ENCODE measurements at regions not wholly inside any gene's neighbourhood (a gene's known extent, or its start where the extent isn't known, plus 50 kb on each side); places are given as distances from the start of the nearest gene placed in this dataset.

DNA sequence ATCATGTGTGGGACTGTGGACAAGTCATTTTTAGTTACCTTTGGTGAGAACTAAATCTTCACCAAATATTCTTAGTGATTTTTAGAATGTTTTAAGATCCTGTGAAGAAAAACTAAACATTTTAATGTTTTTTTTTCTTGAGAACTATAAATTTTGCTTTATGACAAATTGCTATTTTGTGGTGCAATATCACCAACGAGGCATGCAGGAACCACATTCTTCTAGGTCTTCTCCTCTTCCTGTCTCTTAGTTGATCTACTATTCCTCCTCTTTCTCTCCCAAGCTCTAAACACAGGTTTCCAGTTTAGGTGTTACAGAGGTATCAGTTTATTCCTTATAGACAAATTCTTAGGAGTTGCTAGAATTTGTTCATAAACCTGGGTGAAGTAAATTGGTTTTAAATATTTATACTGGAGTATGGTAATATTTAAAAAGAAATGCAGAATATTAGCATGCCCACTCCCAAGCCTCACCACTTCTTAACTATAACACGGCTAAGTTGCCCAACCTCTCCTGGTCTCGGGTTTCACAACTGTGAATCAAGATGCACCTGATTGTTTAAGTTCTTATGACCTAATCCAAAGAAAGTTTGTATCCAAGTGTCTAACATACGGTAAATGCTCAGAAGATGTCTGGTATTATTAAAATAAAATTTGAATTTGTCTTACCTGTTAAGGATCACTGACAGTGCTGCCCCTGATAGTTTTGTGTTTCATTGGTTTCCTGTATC, 56.5 kb upstream of the CLNK start (continued):
- TF ChIP-seq, protein P1, sequence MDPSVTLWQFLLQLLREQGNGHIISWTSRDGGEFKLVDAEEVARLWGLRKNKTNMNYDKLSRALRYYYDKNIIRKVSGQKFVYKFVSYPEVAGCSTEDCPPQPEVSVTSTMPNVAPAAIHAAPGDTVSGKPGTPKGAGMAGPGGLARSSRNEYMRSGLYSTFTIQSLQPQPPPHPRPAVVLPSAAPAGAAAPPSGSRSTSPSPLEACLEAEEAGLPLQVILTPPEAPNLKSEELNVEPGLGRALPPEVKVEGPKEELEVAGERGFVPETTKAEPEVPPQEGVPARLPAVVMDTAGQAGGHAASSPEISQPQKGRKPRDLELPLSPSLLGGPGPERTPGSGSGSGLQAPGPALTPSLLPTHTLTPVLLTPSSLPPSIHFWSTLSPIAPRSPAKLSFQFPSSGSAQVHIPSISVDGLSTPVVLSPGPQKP (IDR thresholded peaks at IDR 0.05; ENCODE audit: low read depth, low read length) = no peak
- no peak for TF ChIP-seq EHMT2 (IDR thresholded peaks at IDR 0.05; ENCODE audit: low read depth)
- TF ChIP-seq, protein P2, sequence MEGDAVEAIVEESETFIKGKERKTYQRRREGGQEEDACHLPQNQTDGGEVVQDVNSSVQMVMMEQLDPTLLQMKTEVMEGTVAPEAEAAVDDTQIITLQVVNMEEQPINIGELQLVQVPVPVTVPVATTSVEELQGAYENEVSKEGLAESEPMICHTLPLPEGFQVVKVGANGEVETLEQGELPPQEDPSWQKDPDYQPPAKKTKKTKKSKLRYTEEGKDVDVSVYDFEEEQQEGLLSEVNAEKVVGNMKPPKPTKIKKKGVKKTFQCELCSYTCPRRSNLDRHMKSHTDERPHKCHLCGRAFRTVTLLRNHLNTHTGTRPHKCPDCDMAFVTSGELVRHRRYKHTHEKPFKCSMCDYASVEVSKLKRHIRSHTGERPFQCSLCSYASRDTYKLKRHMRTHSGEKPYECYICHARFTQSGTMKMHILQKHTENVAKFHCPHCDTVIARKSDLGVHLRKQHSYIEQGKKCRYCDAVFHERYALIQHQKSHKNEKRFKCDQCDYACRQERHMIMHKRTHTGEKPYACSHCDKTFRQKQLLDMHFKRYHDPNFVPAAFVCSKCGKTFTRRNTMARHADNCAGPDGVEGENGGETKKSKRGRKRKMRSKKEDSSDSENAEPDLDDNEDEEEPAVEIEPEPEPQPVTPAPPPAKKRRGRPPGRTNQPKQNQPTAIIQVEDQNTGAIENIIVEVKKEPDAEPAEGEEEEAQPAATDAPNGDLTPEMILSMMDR (IDR thresholded peaks at IDR 0.05) = no peak
- TF ChIP-seq BHLHE40 (IDR thresholded peaks at IDR 0.05; ENCODE audit: low read depth, low read length) = no peak
- TF ChIP-seq HOXB5 (CRISPR knock-in tag; IDR thresholded peaks at IDR 0.05) = no peak
- TF ChIP-seq FOXS1 (CRISPR knock-in tag; IDR thresholded peaks at IDR 0.05) = no peak
- TF ChIP-seq, protein P3, sequence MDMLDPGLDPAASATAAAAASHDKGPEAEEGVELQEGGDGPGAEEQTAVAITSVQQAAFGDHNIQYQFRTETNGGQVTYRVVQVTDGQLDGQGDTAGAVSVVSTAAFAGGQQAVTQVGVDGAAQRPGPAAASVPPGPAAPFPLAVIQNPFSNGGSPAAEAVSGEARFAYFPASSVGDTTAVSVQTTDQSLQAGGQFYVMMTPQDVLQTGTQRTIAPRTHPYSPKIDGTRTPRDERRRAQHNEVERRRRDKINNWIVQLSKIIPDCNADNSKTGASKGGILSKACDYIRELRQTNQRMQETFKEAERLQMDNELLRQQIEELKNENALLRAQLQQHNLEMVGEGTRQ (IDR thresholded peaks at IDR 0.05) = no peak
- TF ChIP-seq CEBPB (IDR thresholded peaks at IDR 0.05) = no peak
- TF ChIP-seq CHD4 (IDR thresholded peaks at IDR 0.05; ENCODE audit: borderline replicate concordance) = no peak
- no peak for TF ChIP-seq CBX2 (IDR thresholded peaks at IDR 0.05; ENCODE audit: borderline replicate concordance, low read depth)

DNA sequence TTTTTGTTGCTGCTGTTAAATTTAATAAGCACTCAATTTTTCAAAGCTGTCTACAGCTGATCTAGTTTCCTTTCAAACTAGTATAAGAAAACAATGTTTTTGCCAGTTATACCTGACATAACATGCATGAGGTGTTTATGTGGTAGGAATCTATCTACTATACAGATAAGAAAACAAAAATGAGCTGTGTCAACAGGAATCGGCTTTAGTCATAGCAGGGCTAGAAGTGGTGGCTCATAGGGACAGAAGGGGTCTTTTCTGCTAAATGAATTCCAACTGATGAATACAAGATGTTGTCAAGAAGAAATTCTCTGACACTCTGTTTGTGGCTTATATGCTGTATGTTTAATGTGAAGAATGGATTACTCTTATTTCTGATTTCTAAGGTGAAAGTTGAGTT, 55.7 kb upstream of the CLNK start:
- ChIA-PET POLR2A (no interaction called here), CTCF (no interaction called here)
- WGBS (ENCODE audit: missing lambda C conversion rate) = 0% methylated on average over 1 of the region's 1 CpG
- Histone ChIP-seq H3K4me3 (no peak overlapping the region), H3K4me1 (no peaks in the 10 kb centered on the region), H3K4me2 (no peak overlapping the region), H3K27ac (no peak overlapping the region), H3K9me3 (no peaks in the 10 kb centered on the region)
- ATAC-seq (no peak), FAIRE-seq (no peak), DNase-seq (ENCODE audit: low read depth in 1 of 2, low spot score in 1 of 2) (no peak)
- TF ChIP-seq RCOR1 (IDR thresholded peaks at IDR 0.05; ENCODE audit: low read depth, low read length) (no peak), HEYL (CRISPR knock-in tag; IDR thresholded peaks at IDR 0.05) (no peak), RARB (CRISPR knock-in tag; IDR thresholded peaks at IDR 0.05) (no peak), ZFP36 (IDR thresholded peaks at IDR 0.05; ENCODE audit: borderline replicate concordance, partially characterized antibody) (no peak), MYC (IDR thresholded peaks at IDR 0.05; ENCODE audit: borderline replicate concordance, low read length) (no peak)
- TF ChIP-seq, protein P4, sequence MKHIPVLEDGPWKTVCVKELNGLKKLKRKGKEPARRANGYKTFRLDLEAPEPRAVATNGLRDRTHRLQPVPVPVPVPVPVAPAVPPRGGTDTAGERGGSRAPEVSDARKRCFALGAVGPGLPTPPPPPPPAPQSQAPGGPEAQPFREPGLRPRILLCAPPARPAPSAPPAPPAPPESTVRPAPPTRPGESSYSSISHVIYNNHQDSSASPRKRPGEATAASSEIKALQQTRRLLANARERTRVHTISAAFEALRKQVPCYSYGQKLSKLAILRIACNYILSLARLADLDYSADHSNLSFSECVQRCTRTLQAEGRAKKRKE (CRISPR knock-in tag; IDR thresholded peaks at IDR 0.05; ENCODE audit: low read depth) = no peak

DNA sequence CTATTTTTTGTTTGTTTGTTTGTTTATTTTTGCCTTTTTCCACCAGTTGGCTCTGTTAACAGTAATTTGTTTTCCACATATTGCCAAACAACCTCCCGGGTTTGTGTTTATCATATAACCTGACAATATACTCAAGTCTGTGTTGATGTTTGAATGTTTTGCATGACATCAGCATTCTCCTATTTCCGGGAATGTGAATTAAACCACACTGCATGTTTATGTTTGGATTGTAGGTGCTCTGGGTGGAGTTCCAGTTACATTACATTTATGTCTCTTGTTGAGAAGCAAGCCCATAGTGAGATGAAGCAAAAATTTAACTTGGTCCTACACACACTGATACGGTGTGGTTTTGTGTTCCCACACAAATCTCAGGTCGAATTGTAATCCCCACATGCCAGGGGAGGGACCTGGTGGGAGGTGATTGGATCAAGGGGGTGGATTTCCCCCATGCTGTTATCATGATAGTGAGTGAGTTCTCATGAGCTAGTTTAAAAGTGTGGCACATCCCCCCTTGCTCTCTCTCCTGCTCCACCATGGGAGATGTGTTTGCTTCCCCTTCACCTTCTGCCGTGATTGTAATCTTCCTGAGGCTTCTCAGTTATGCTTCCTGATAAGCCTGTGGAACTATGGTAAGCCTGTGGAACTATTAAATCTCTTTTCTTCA, 54.4 kb upstream of the CLNK start:
- H3K4me3 ChIP-seq = no peak overlapping the region
- 5% methylated on average over 5 of the region's 5 CpGs for whole genome bisulfite sequencing (ENCODE audit: missing lambda C conversion rate)
- TF ChIP-seq JUNB (IDR thresholded peaks at IDR 0.05) (no peak), KDM1A (IDR thresholded peaks at IDR 0.05; ENCODE audit: low read depth) (no peak), HDAC2 (IDR thresholded peaks at IDR 0.05) (no peak), POLR2A (IDR thresholded peaks at IDR 0.05; ENCODE audit: low read length) (no peak), EHMT2 (IDR thresholded peaks at IDR 0.05; ENCODE audit: low read depth) (no peak), ZC3H11A (IDR thresholded peaks at IDR 0.05) (no peak)
- TF ChIP-seq, protein P5, sequence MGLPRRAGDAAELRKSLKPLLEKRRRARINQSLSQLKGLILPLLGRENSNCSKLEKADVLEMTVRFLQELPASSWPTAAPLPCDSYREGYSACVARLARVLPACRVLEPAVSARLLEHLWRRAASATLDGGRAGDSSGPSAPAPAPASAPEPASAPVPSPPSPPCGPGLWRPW (IDR thresholded peaks at IDR 0.05) = no peak
- no peak overlapping the region for H3K4me2 ChIP-seq
- ChIA-PET POLR2A (no interaction called here), CTCF (no interaction called here)
- FAIRE-seq (no peak), DNase-seq (ENCODE audit: low read depth in 1 of 2, low spot score in 1 of 2) (no peak), ATAC-seq (no peak)
- H3K27ac ChIP-seq = no peak overlapping the region
- no peaks in the 10 kb centered on the region for H3K9me3 ChIP-seq
- H3K4me1 ChIP-seq = no peaks in the 10 kb centered on the region

Measured in A549 (cell line).